ENCODE measurements at regions not wholly inside any gene's neighbourhood (a gene's known extent, or its start where the extent isn't known, plus 50 kb on each side); places are given as distances from the start of the nearest gene placed in this dataset.

DNA sequence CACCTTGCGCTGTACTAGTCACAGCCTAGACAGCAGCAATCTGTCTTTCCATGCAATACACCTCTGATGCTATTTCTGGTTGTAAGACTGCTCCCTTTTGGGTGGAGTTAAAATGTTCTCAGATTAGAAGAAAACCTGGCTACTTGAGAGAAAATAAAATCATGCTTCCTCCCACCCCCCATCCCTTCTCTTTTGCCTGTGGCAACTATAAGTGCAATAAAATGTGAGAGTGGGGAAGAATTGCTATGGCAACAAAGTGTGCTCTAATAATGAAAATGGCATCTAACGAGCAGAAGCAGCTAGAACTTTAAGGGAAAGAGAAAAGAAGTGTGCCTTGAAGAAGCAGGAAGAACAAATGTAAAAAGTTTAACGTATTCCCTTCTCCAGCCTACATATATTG, 464.2 kb upstream of the FSHR start:
- 21% methylated on average over 3 of the region's 3 CpGs for WGBS (ENCODE audit: insufficient coverage, insufficient replicate concordance, low lambda C conversion rate, missing lambda C conversion rate)
- no peak for FAIRE-seq

DNA sequence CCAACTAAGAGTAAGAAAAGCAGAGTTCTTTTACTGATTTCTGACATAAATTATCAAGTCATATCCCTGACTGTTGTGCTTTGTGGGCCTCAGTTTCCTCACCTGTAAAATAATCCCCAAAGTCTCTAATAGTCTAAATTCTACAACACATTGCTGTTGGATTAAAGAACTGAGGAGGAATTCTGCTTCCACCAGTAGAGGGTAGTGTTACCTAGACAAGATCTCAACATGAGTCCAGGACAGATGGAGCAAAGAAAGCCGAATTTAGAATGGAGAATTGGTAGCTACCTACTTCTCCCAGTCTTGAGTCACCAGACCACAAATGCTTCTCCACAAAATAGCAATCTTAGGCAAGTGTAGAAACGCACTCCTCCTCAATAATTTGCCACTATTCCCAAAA, 462.5 kb upstream of the FSHR start:
- BruUV-seq (replicated peaks) = no TSS peak
- TF ChIP-seq RAD21 (IDR thresholded peaks at IDR 0.05; ENCODE audit: insufficient read depth, low read depth, low read length) (peak; percentile 50), SMC3 (IDR thresholded peaks at IDR 0.05; ENCODE audit: borderline replicate concordance, low read length) (peak; percentile 27; the same call in 1 of the 2 replicates), HDGF (IDR thresholded peaks at IDR 0.05) (no peak)
- TF ChIP-seq, protein P1, sequence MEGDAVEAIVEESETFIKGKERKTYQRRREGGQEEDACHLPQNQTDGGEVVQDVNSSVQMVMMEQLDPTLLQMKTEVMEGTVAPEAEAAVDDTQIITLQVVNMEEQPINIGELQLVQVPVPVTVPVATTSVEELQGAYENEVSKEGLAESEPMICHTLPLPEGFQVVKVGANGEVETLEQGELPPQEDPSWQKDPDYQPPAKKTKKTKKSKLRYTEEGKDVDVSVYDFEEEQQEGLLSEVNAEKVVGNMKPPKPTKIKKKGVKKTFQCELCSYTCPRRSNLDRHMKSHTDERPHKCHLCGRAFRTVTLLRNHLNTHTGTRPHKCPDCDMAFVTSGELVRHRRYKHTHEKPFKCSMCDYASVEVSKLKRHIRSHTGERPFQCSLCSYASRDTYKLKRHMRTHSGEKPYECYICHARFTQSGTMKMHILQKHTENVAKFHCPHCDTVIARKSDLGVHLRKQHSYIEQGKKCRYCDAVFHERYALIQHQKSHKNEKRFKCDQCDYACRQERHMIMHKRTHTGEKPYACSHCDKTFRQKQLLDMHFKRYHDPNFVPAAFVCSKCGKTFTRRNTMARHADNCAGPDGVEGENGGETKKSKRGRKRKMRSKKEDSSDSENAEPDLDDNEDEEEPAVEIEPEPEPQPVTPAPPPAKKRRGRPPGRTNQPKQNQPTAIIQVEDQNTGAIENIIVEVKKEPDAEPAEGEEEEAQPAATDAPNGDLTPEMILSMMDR (IDR thresholded peaks at IDR 0.05 in 2 of 3, conservative IDR thresholded peaks at IDR 0.05 in 1 of 3; ENCODE audit: control insufficient read depth in 2 of 3, extremely low read depth in 1 of 3, insufficient read depth in 1 of 3, low read depth in 3 of 3, low read length in 3 of 3) = peak; percentile 31 to 43 (median 37); a peak in 4 of 6 replicates
- FAIRE-seq = peak; percentile 56

More for the DNA sequence above, 464.2 kb upstream of the FSHR start:
- Histone ChIP-seq H3K36me3 (ENCODE audit: control insufficient read depth in 2 of 2, insufficient read depth in 2 of 2, low read length in 1 of 2) (no peaks in the 10 kb centered on the region), H3K79me2 (ENCODE audit: control insufficient read depth, insufficient read depth, low read length) (no peaks in the 10 kb centered on the region), H3K27ac (ENCODE audit: control insufficient read depth, insufficient read depth) (no peak overlapping the region), H3K4me2 (ENCODE audit: control insufficient read depth, insufficient read depth) (no peak overlapping the region), H3K9ac (ENCODE audit: control insufficient read depth, insufficient read depth, low read length) (no peak overlapping the region), H3K4me1 (ENCODE audit: control insufficient read depth, insufficient read depth, low read length) (no peaks in the 10 kb centered on the region), H2AFZ (ENCODE audit: control insufficient read depth, low read depth, low read length) (no peak overlapping the region), H3K4me3 (no peak overlapping the region), H3K27me3 (replicated peaks in 1 of 2; ENCODE audit: control insufficient read depth in 2 of 2, insufficient read depth in 2 of 2, low read length in 1 of 2) (no peaks in the 10 kb centered on the region), H4K20me1 (ENCODE audit: control insufficient read depth, insufficient read depth) (no peaks in the 10 kb centered on the region), H3K9me3 (replicated peaks; ENCODE audit: control insufficient read depth, insufficient read depth, low read length) (no peaks in the 10 kb centered on the region)
- no peak for TF ChIP-seq EED (IDR thresholded peaks at IDR 0.05; ENCODE audit: low read depth)
- SMC1A ChIA-PET (ENCODE audit: uncharacterized antibody, unreplicated experiment) = no interaction called here
- in situ Hi-C loops (cut with MboI) (loop anchor here (10.0 kb wide), 1 partner anchor 526 kb away; no protein-coding TSS in a partner anchor), intact Hi-C loops (cut with micrococcal nuclease; ENCODE audit: unreplicated experiment) (no loop called here)
- no peak for DNase-seq (ENCODE audit: low read depth, low spot score)
- BruUV-seq (replicated peaks) = no TSS peak
- RAD21 ChIA-PET (ENCODE audit: unreplicated experiment) = no interaction called here
- POLR2A ChIA-PET = no interaction called here
- no peak for ATAC-seq
- CTCF ChIA-PET = no interaction called here

More for the DNA sequence above, 462.5 kb upstream of the FSHR start:
- SMC1A ChIA-PET (ENCODE audit: uncharacterized antibody, unreplicated experiment) = interaction anchor here (1.0 to 1.6 kb wide), 4 partner anchors 9 to 529 kb away, joined by 3 to 7 read pairs (median 4); no protein-coding TSS in a partner anchor
- in situ Hi-C loops (cut with MboI) = loop anchor here (10.0 kb wide), 1 partner anchor 528 kb away; no protein-coding TSS in a partner anchor
- 0% methylated on average over 2 of the region's 2 CpGs for WGBS (ENCODE audit: insufficient coverage, insufficient replicate concordance, low lambda C conversion rate, missing lambda C conversion rate)
- Histone ChIP-seq H3K4me2 (ENCODE audit: control insufficient read depth, insufficient read depth) (no peak overlapping the region), H3K27ac (ENCODE audit: control insufficient read depth, insufficient read depth) (no peak overlapping the region), H3K9ac (ENCODE audit: control insufficient read depth, insufficient read depth, low read length) (no peak overlapping the region), H2AFZ (ENCODE audit: control insufficient read depth, low read depth, low read length) (no peak overlapping the region), H3K27me3 (replicated peaks in 1 of 2; ENCODE audit: control insufficient read depth in 2 of 2, insufficient read depth in 2 of 2, low read length in 1 of 2) (no peaks in the 10 kb centered on the region), H3K79me2 (ENCODE audit: control insufficient read depth, insufficient read depth, low read length) (no peaks in the 10 kb centered on the region), H3K9me3 (replicated peaks; ENCODE audit: control insufficient read depth, insufficient read depth, low read length) (no peaks in the 10 kb centered on the region), H3K4me3 (no peak overlapping the region), H4K20me1 (ENCODE audit: control insufficient read depth, insufficient read depth) (no peaks in the 10 kb centered on the region), H3K36me3 (ENCODE audit: control insufficient read depth in 2 of 2, insufficient read depth in 2 of 2, low read length in 1 of 2) (no peaks in the 10 kb centered on the region), H3K4me1 (ENCODE audit: control insufficient read depth, insufficient read depth, low read length) (no peaks in the 10 kb centered on the region)
- ATAC-seq = peak; percentile 65
- intact Hi-C loops (cut with micrococcal nuclease; ENCODE audit: unreplicated experiment) = loop anchor here (1.0 to 2.0 kb wide), 3 partner anchors 528 to 876 kb away; no protein-coding TSS in a partner anchor
- CTCF ChIA-PET = interaction anchor here (0.9 to 2.1 kb wide), 5 partner anchors 10 to 875 kb away, joined by 3 to 14 read pairs (median 6); no protein-coding TSS in a partner anchor
- DNase-seq (ENCODE audit: low read depth, low spot score) = no peak
- RAD21 ChIA-PET (ENCODE audit: unreplicated experiment) = no interaction called here
- POLR2A ChIA-PET = no interaction called here
